HepG2 (cell line): ENCODE measurements at regions not wholly inside any gene's neighbourhood (a gene's known extent, or its start where the extent isn't known, plus 50 kb on each side); places are given as distances from the start of the nearest gene placed in this dataset.
A peak's percentile ranks its signal among the peaks of the same experiment; 100 is the strongest.

Source experiments
- ATF3 ChIP-seq: sonication (generic); formaldehyde crosslinking; IDR thresholded peaks from 2 replicates; pipeline ENCODE4 v1.4.0; 2020; ENCODE audit warnings: missing genetic modification reagents
- CSRNP1 ChIP-seq: sonication (generic); formaldehyde crosslinking; IDR thresholded peaks from 2 replicates; pipeline ENCODE4 v1.8.1; 2023; ENCODE audit warnings: mild to moderate bottlenecking, missing genetic modification reagents
- GATAD2A ChIP-seq: IDR thresholded peaks from 2 replicates; pipeline ENCODE4 v1.6.1; 2016
- IRX3 ChIP-seq: sonication (generic); formaldehyde crosslinking; IDR thresholded peaks from 2 replicates; pipeline ENCODE4 v1.8.1; 2023; ENCODE audit warnings: mild to moderate bottlenecking, low read depth, missing genetic modification reagents, borderline replicate concordance
- JUN ChIP-seq: sonication (generic); formaldehyde crosslinking; IDR thresholded peaks from 2 replicates; pipeline ENCODE4 v1.4.0; 2020; ENCODE audit warnings: mild to moderate bottlenecking, missing genetic modification reagents
- SIX4 ChIP-seq: sonication (generic); formaldehyde crosslinking; IDR thresholded peaks from 2 replicates; pipeline ENCODE4 v1.4.0; 2020; ENCODE audit warnings: missing genetic modification reagents
- THAP11 ChIP-seq: IDR thresholded peaks from 2 replicates; pipeline ENCODE4 v1.6.1; 2016; ENCODE audit warnings: missing biosample characterization, missing genetic modification reagents
- ZMYM2 ChIP-seq: sonication (generic); formaldehyde crosslinking; IDR thresholded peaks from 2 replicates; pipeline ENCODE4 v1.8.0; 2022; ENCODE audit warnings: mild to moderate bottlenecking, missing genetic modification reagents
- ZNF687 ChIP-seq: sonication (generic); formaldehyde crosslinking; IDR thresholded peaks from 2 replicates; pipeline ENCODE4 v1.5.1; 2020; ENCODE audit warnings: mild to moderate bottlenecking, missing genetic modification reagents, moderate library complexity
- ZSCAN25 ChIP-seq: sonication (generic); formaldehyde crosslinking; IDR thresholded peaks from 2 replicates; pipeline ENCODE4 v1.8.0; 2022; ENCODE audit warnings: mild to moderate bottlenecking, missing genetic modification reagents
- ZSCAN5A ChIP-seq: sonication (generic); formaldehyde crosslinking; IDR thresholded peaks from 2 replicates; pipeline ENCODE4 v1.8.0; 2022; ENCODE audit warnings: mild to moderate bottlenecking, missing genetic modification reagents, borderline replicate concordance
- ZUFSP ChIP-seq: sonication (generic); formaldehyde crosslinking; IDR thresholded peaks from 2 replicates; pipeline ENCODE4 v1.9.0; 2021; ENCODE audit warnings: missing genetic modification reagents, mild to moderate bottlenecking, borderline replicate concordance
- TF ChIP-seq, protein P1 (sequence below): sonication (generic); formaldehyde crosslinking; IDR thresholded peaks from 2 replicates; pipeline ENCODE4 v1.5.0; 2020; ENCODE audit warnings: mild to moderate bottlenecking, missing genetic modification reagents
- TF ChIP-seq, protein P2 (sequence below): sonication (generic); formaldehyde crosslinking; IDR thresholded peaks from 2 replicates; pipeline ENCODE4 v1.5.0; 2020; ENCODE audit warnings: mild to moderate bottlenecking, missing genetic modification reagents

DNA sequence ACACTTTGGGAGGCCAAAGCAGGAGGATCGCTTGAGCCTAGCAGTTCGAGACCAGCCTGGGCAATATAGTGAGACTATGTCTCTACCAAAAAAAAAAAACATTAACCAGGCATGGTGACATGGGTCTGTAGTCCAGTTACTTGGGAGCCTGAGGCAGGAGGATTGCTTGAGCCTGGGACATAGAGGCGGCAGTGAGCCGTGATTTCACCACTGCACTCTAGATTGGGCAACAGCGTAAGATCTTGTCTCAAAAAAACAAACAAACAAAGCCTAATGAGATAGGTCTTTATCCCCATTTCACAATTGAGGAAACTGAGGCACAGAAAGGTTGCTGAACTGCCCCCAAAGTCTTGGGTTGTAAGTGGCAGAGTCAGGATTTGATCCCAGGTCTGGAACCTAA is 70.5 kb upstream of the RAD23B start (continued):
- TF ChIP-seq, protein P1, sequence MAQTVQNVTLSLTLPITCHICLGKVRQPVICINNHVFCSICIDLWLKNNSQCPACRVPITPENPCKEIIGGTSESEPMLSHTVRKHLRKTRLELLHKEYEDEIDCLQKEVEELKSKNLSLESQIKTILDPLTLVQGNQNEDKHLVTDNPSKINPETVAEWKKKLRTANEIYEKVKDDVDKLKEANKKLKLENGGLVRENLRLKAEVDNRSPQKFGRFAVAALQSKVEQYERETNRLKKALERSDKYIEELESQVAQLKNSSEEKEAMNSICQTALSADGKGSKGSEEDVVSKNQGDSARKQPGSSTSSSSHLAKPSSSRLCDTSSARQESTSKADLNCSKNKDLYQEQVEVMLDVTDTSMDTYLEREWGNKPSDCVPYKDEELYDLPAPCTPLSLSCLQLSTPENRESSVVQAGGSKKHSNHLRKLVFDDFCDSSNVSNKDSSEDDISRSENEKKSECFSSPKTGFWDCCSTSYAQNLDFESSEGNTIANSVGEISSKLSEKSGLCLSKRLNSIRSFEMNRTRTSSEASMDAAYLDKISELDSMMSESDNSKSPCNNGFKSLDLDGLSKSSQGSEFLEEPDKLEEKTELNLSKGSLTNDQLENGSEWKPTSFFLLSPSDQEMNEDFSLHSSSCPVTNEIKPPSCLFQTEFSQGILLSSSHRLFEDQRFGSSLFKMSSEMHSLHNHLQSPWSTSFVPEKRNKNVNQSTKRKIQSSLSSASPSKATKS (CRISPR knock-in tag) = no peak
- TF ChIP-seq IRX3 (no peak), ZSCAN25 (no peak), THAP11 (CRISPR knock-in tag) (no peak), ZUFSP (CRISPR knock-in tag) (no peak), ZMYM2 (CRISPR knock-in tag) (no peak), ZNF687 (CRISPR knock-in tag) (no peak), ZSCAN5A (CRISPR knock-in tag) (no peak), CSRNP1 (CRISPR knock-in tag) (no peak), SIX4 (CRISPR knock-in tag) (no peak), JUN (CRISPR knock-in tag) (no peak), GATAD2A (CRISPR knock-in tag) (0 out of 2 replicates have a peak, but pooled peaks have one; percentile 28), ATF3 (no peak)
- TF ChIP-seq, protein P2, sequence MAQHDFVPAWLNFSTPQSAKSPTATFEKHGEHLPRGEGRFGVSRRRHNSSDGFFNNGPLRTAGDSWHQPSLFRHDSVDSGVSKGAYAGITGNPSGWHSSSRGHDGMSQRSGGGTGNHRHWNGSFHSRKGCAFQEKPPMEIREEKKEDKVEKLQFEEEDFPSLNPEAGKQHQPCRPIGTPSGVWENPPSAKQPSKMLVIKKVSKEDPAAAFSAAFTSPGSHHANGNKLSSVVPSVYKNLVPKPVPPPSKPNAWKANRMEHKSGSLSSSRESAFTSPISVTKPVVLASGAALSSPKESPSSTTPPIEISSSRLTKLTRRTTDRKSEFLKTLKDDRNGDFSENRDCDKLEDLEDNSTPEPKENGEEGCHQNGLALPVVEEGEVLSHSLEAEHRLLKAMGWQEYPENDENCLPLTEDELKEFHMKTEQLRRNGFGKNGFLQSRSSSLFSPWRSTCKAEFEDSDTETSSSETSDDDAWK (CRISPR knock-in tag) = no peak
